ENCODE measurements at regions not wholly inside any gene's neighbourhood (a gene's known extent, or its start where the extent isn't known, plus 50 kb on each side); places are given as distances from the start of the nearest gene placed in this dataset.

DNA sequence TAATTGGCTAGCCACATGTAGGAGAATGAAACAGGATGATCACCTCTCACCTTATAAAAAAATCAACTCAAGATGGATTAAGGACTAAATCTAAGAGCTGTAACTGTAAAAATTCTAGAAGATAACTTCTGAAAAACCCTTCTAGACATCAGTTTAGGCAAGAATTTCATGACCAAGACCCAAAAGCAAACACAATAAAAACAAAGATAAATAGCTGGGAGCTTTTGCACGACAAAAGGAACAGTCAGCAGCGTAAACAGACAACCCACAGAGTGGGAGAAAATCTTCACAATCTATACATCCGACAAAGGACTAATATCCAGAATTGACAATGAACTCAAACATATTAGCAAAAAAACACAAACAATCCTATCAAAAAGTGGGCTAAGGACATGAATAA, 316.3 kb downstream of the METTL4 start:
- intact Hi-C loops (cut with DNase I) = no loop called here
- Histone ChIP-seq H3K4me3 (no peak overlapping the region), H3K27ac (no peak overlapping the region), H3K4me1 (no peaks in the 10 kb centered on the region), H3K36me3 (no peaks in the 10 kb centered on the region), H3K27me3 (no peaks in the 10 kb centered on the region), H3K9me3 (peaks cover 0 to 2% of the 10 kb centered on the region in 2 donors)
- no peak for DNase-seq (ENCODE audit: low spot score in 2 of 2)
- TF ChIP-seq CTCF (IDR thresholded peaks at IDR 0.05) = no peak

DNA sequence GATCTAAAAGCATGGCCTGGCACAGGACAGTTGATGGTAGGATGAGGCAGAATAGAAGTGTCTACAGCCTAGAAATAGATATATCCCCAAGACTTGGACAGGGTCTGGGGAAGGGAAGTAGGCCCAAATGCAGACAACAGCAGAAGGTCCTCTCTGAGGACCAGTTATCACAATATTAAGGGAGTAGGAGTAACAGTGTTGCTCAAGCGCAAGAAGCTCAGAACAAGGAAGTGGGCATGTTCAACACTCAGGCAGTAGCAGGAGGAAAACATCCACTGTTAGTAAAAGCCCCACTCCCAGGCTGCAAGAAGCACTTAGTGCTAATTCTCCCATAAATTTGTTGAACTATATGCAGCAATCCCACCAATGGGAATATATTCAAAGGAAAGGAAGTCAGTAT, 314.7 kb downstream of the METTL4 start:
- Histone ChIP-seq H3K4me3 (no peak overlapping the region), H3K36me3 (no peaks in the 10 kb centered on the region), H3K4me1 (no peaks in the 10 kb centered on the region), H3K9me3 (peaks cover 0 to 2% of the 10 kb centered on the region in 2 donors), H3K27ac (no peak overlapping the region), H3K27me3 (no peaks in the 10 kb centered on the region)
- DNase-seq (ENCODE audit: low spot score in 2 of 2) = no peak
- intact Hi-C loops (cut with DNase I) = no loop called here
- TF ChIP-seq CTCF (IDR thresholded peaks at IDR 0.05) = no peak

DNA sequence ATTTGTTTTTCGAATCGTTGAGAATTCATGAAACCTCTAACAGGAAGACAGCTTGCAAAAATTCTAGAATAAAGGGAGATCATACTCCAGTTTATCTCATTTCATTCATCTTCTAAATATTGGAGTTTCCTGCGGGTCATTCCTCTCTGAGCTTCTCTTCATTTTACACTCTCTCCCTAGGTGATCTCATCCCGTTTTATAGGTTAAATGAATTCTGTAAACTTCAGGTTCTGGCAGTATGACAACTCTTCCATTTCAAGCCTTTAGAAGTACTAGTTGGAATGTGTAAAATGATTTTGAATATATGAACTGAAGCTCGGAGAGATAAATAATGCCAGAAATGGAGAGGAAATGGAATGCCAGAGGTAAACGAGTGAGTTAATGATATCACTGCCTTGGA, 312.4 kb downstream of the METTL4 start:
- Histone ChIP-seq H3K9me3 (peaks cover 0 to 2% of the 10 kb centered on the region in 2 donors), H3K4me1 (no peaks in the 10 kb centered on the region), H3K36me3 (no peaks in the 10 kb centered on the region), H3K27me3 (no peaks in the 10 kb centered on the region), H3K4me3 (no peak overlapping the region), H3K27ac (no peak overlapping the region)
- no peak for DNase-seq (ENCODE audit: low spot score in 2 of 2)
- intact Hi-C loops (cut with DNase I) = no loop called here
- TF ChIP-seq CTCF (IDR thresholded peaks at IDR 0.05) = no peak

GRCh38 chr18:2263303-2263890, 307.9 kb downstream of the METTL4 start:
- no peaks in the 10 kb centered on the region for H3K9me3 ChIP-seq
- DNase-seq (ENCODE audit: low spot score in 2 of 2) = no peak
- intact Hi-C loops (cut with DNase I) = no loop called here

DNA sequence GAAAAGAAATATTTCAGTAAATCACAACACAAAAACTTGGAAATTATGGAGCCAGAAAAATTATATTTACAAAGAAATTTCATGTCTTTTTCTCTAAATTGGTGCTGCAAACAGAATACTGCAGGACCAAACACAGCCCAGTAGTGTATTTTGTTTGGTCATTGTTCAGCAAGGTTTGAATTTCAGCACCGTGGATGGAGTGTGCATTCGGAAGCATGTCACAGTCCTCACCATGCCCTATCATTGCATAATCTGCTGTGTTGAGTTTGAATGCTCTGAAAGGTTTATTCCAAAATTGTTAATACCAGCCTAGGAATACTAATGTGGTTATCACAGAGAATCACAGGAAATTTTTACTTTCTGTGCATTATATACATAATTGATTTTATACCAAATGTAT, 296.7 kb downstream of the METTL4 start:
- no peaks in the 10 kb centered on the region for H3K27me3 ChIP-seq
- H3K27ac ChIP-seq = no peak overlapping the region
- TF ChIP-seq CTCF (IDR thresholded peaks at IDR 0.05) = no peak
- no peak for DNase-seq (ENCODE audit: low spot score in 2 of 2)
- intact Hi-C loops (cut with DNase I) = no loop called here
- no peaks in the 10 kb centered on the region for H3K4me1 ChIP-seq
- H3K9me3 ChIP-seq = no peaks in the 10 kb centered on the region
- H3K4me3 ChIP-seq = no peak overlapping the region
- H3K36me3 ChIP-seq = no peaks in the 10 kb centered on the region

More at GRCh38 chr18:2263303-2263890, 307.9 kb downstream of the METTL4 start:
- H3K27me3 ChIP-seq = no peaks in the 10 kb centered on the region
- no peaks in the 10 kb centered on the region for H3K4me1 ChIP-seq
- H3K36me3 ChIP-seq = no peaks in the 10 kb centered on the region
- TF ChIP-seq CTCF (IDR thresholded peaks at IDR 0.05) = no peak
- no peak overlapping the region for H3K4me3 ChIP-seq
- no peak overlapping the region for H3K27ac ChIP-seq

- Histone ChIP-seq H3K36me3 (no peaks in the 10 kb centered on the region), H3K4me3 (no peak overlapping the region), H3K9me3 (no peaks in the 10 kb centered on the region), H3K27me3 (no peaks in the 10 kb centered on the region), H3K27ac (no peak overlapping the region), H3K4me1 (no peaks in the 10 kb centered on the region)
- intact Hi-C loops (cut with DNase I) = no loop called here
- DNase-seq (ENCODE audit: low spot score in 2 of 2) = no peak
- TF ChIP-seq CTCF (IDR thresholded peaks at IDR 0.05) = no peak
Observed at GRCh38 chr18:2281086-2281485, 290.2 kb downstream of the METTL4 start.

All from ascending aorta (tissue), 2 donors.